SU-DHL-6 (cell line): ENCODE measurements at regions not wholly inside any gene's neighbourhood (a gene's known extent, or its start where the extent isn't known, plus 50 kb on each side); places are given as distances from the start of the nearest gene placed in this dataset.

Experiments used
- H2AFZ ChIP-seq: fragments of 200-600 bp; sonication (generic); 2 replicates; pipeline ENCODE4 v1.6.1; 2014; ENCODE audit warnings: low read depth, mild to moderate bottlenecking, moderate library complexity, mixed read lengths, antibody characterized with exemption, low read length; ENCODE audit not compliant: severe bottlenecking
- H3F3A ChIP-seq: fragments of 200-600 bp; shearing (Covaris generic); 2 replicates; pipeline ENCODE4 v1.6.0; 2016; ENCODE audit warnings: antibody characterized with exemption, mild to moderate bottlenecking; ENCODE audit not compliant: insufficient read depth
- H3K27ac ChIP-seq: fragments of 200-600 bp; sonication (generic); 2 replicates; pipeline ENCODE4 v1.5.1; 2016; ENCODE audit warnings: low read depth, mild to moderate bottlenecking, low read length, moderate library complexity, mixed read lengths
- H3K27me3 ChIP-seq: fragments of 200-600 bp; sonication (generic), shearing (Covaris generic); 2 replicates; pipeline ENCODE4 v1.6.0; 2014; ENCODE audit warnings: mild to moderate bottlenecking, low read length
- H3K36me3 ChIP-seq: fragments of 200-600 bp; sonication (generic); 2 replicates; pipeline ENCODE4 v1.6.1; 2014; ENCODE audit warnings: mild to moderate bottlenecking, low read length, mixed read lengths
- H3K4me2 ChIP-seq: fragments of 300-600, 200-600 bp; shearing (Covaris generic), sonication (generic); 2 replicates; pipeline ENCODE4 v1.6.0; 2014; ENCODE audit warnings: low read length, low read depth, mild to moderate bottlenecking; ENCODE audit not compliant: poor library complexity, severe bottlenecking
- H3K4me3 ChIP-seq: fragments of 200-600 bp; sonication (generic); 2 replicates; pipeline ENCODE4 v1.5.1; 2014; ENCODE audit warnings: antibody characterized with exemption, low read length, mild to moderate bottlenecking, mixed read lengths; ENCODE audit not compliant: insufficient read depth, poor library complexity, severe bottlenecking
- H3K79me2 ChIP-seq: fragments of 200-600 bp; sonication (generic); 2 replicates; pipeline ENCODE4 v1.6.1; 2014; ENCODE audit warnings: mild to moderate bottlenecking, low read length, moderate library complexity; ENCODE audit not compliant: insufficient read depth
- H3K9ac ChIP-seq: fragments of 200-600 bp; sonication (generic); 2 replicates; pipeline ENCODE4 v1.7.0; 2014; ENCODE audit warnings: mild to moderate bottlenecking, low read length
- H3K9me2 ChIP-seq: fragments of 200-600 bp; sonication (generic); replicated peaks from 2 replicates; pipeline ENCODE4 v1.6.1; 2014; ENCODE audit warnings: low read length; ENCODE audit not compliant: insufficient read depth
- H3K9me3 ChIP-seq: fragments of 200-600 bp; sonication (generic); 2 replicates; pipeline ENCODE4 v1.6.1; 2014; ENCODE audit warnings: low read length, mixed read lengths; ENCODE audit not compliant: insufficient read depth
- H4K20me1 ChIP-seq: fragments of 200-600 bp; sonication (generic); 2 replicates; pipeline ENCODE4 v1.6.1; 2014; ENCODE audit warnings: low read depth, mild to moderate bottlenecking, antibody characterized with exemption, low read length, moderate library complexity, mixed read lengths
- CTCF ChIP-seq: fragments of 200-600 bp; sonication (generic); IDR thresholded peaks from one replicate; pipeline ENCODE4 v1.5.1; 2017; ENCODE audit warnings: antibody characterized with exemption, mild to moderate bottlenecking, low read length, moderate library complexity; ENCODE audit not compliant: insufficient read depth, poor library complexity, severe bottlenecking
- EZH2phosphoT487 ChIP-seq: fragments of 200-600 bp; sonication (generic), shearing (Covaris generic); conservative IDR thresholded peaks from 2 replicates; pipeline ENCODE4 v1.6.1; 2018; ENCODE audit warnings: mild to moderate bottlenecking, antibody characterized with exemption, low read length, moderate library complexity, mixed read lengths

- H3K9me2 ChIP-seq: no peaks in the 10 kb centered on the region
- H3K9me3 ChIP-seq: peaks cover 47% of the 10 kb centered on the region; the same call in 1 of the 2 replicates
- no peak overlapping the region for H3K9ac ChIP-seq
- peak overlapping the region; percentile 27 for H3K4me3 ChIP-seq
- peak overlapping the region; percentile 95 for H3K27ac ChIP-seq
- H3K4me2 ChIP-seq: peak overlapping the region; percentile 42
- TF ChIP-seq EZH2phosphoT487: no peak
- TF ChIP-seq CTCF: no peak
- no peaks in the 10 kb centered on the region for H3K79me2 ChIP-seq
- H4K20me1 ChIP-seq: no peaks in the 10 kb centered on the region
- H2AFZ ChIP-seq: peak overlapping the region; percentile 15
- H3K36me3 ChIP-seq: peaks cover 21% of the 10 kb centered on the region
- H3K27me3 ChIP-seq: no peaks in the 10 kb centered on the region
- H3F3A ChIP-seq: peaks cover 24% of the 10 kb centered on the region
Observed at GRCh38 chr18:72181241-72181764, 362.8 kb downstream of the CBLN2 start.

DNA sequence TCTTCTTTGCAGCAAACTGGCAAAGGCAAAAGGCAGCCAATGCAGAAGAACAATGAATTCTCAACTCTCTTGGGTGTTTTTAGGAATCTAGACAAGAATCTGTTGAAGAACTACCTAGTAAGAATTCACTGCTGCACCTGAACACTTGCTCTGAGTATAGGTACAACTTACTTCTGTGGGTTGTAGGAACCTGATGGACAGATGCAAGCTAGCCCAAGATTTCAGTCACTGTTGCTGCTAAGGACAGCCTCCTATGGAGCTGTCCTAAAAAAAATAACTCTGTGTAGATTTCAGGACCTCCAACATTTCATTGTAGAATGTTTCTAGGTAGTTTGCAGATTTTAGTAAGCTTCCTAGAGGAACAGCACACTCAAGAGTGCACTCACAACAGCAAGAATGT is 363.5 kb downstream of the CBLN2 start:
- Histone ChIP-seq H3K27me3 (no peaks in the 10 kb centered on the region), H4K20me1 (no peaks in the 10 kb centered on the region), H3K27ac (peak overlapping the region; percentile 95), H3K4me2 (peak overlapping the region; percentile 42), H3K79me2 (no peaks in the 10 kb centered on the region), H3K4me3 (peak overlapping the region; percentile 27), H2AFZ (peak overlapping the region; percentile 15), H3K9me3 (peaks cover 52% of the 10 kb centered on the region; the same call in 1 of the 2 replicates), H3K36me3 (peaks cover 21% of the 10 kb centered on the region), H3K9ac (peak overlapping the region; percentile 16), H3F3A (peaks cover 24% of the 10 kb centered on the region), H3K9me2 (no peaks in the 10 kb centered on the region)
- no peak for TF ChIP-seq EZH2phosphoT487
- no peak for TF ChIP-seq CTCF

- no peaks in the 10 kb centered on the region for H3K27me3 ChIP-seq
- no peak overlapping the region for H3K27ac ChIP-seq
- H3K36me3 ChIP-seq: peaks cover 11% of the 10 kb centered on the region
- no peak overlapping the region for H3K4me2 ChIP-seq
- H3K9me3 ChIP-seq: peaks cover 28% of the 10 kb centered on the region
- no peaks in the 10 kb centered on the region for H3K79me2 ChIP-seq
- peaks cover 2% of the 10 kb centered on the region; the same call in 1 of the 2 replicates for H3F3A ChIP-seq
- TF ChIP-seq EZH2phosphoT487 (no peak), CTCF (no peak)
- H3K9me2 ChIP-seq: no peaks in the 10 kb centered on the region
- H3K9ac ChIP-seq: no peak overlapping the region
- no peaks in the 10 kb centered on the region for H4K20me1 ChIP-seq
- H3K4me3 ChIP-seq: no peak overlapping the region
- H2AFZ ChIP-seq: peak overlapping the region; percentile 58
Observed at GRCh38 chr18:72174972-72175649, 369.0 kb downstream of the CBLN2 start.
